ENCODE measurements at regions not wholly inside any gene's neighbourhood (a gene's known extent, or its start where the extent isn't known, plus 50 kb on each side); places are given as distances from the start of the nearest gene placed in this dataset.
"Not testable (repeated sequence)": the region's sequence is repeated elsewhere in the genome, so short reads cannot be mapped to it uniquely, and the experiment has no call there.

- not testable (repeated sequence) for TF ChIP-seq CTCF (IDR thresholded peaks at IDR 0.05; ENCODE audit: poor library complexity); EZH2 (IDR thresholded peaks at IDR 0.05; ENCODE audit: borderline replicate concordance)
Observed at GRCh38 chr3:163551915-163552658, 1526.2 kb downstream of the SI start.

All from hepatocyte (in vitro differentiated cells).